ENCODE measurements at regions not wholly inside any gene's neighbourhood (a gene's known extent, or its start where the extent isn't known, plus 50 kb on each side); places are given as distances from the start of the nearest gene placed in this dataset.

- no peaks in the 10 kb centered on the region for H3K79me2 ChIP-seq (ENCODE audit: insufficient read depth, low read length)
- no peaks in the 10 kb centered on the region for H4K20me1 ChIP-seq (ENCODE audit: insufficient read depth, low read length)
- H3K4me2 ChIP-seq (ENCODE audit: low read depth, low read length), result no peak overlapping the region
- H2AFZ ChIP-seq (ENCODE audit: low read length), result no peak overlapping the region
- no TSS peak for BruUV-seq (replicated peaks)
- intact Hi-C loops (cut with micrococcal nuclease; ENCODE audit: unreplicated experiment), result no loop called here
- peaks cover 14% of the 10 kb centered on the region for H3K4me1 ChIP-seq (ENCODE audit: insufficient read depth, low read length)
- H3K27ac ChIP-seq (ENCODE audit: extremely low read length, insufficient read depth, low read length), result no peak overlapping the region
- H3K4me3 ChIP-seq (replicated peaks in 1 of 3; ENCODE audit: insufficient read depth in 1 of 3, low read depth in 2 of 3, low read length in 3 of 3), result no peak overlapping the region
- 80% methylated on average over 4 of the region's 4 CpGs for WGBS (ENCODE audit: low lambda C conversion rate)
- H3K9me3 ChIP-seq (ENCODE audit: low read length), result no peaks in the 10 kb centered on the region
- no peaks in the 10 kb centered on the region for H3K36me3 ChIP-seq (replicated peaks in 1 of 2; ENCODE audit: control insufficient read depth in 1 of 2, insufficient read depth in 2 of 2, low read length in 2 of 2)
- DNase-seq (ENCODE audit: low spot score) (no peak), FAIRE-seq (no peak), ATAC-seq (no peak)
- no peak for TF ChIP-seq KLF15 (CRISPR knock-in tag; IDR thresholded peaks at IDR 0.05; ENCODE audit: borderline replicate concordance)
- TF ChIP-seq AGO1 (IDR thresholded peaks at IDR 0.05; ENCODE audit: low read depth, low read length, poor library complexity, severe bottlenecking), result no peak
- peak; percentile 15; the same call in 1 of the 2 replicates for TF ChIP-seq MAFF (IDR thresholded peaks at IDR 0.05; ENCODE audit: low read depth, low read length)
- TF ChIP-seq MAFK (conservative IDR thresholded peaks at IDR 0.05 in 1 of 2, IDR thresholded peaks at IDR 0.05 in 1 of 2; ENCODE audit: low read length in 2 of 2), result peak in 1 of 2 experiments; percentile 34; a peak in 1 of 4 replicates
- in situ Hi-C loops (cut with HindIII; ENCODE audit: extremely low pct_ligation_motif_present, low pct_unique_long_range_greater_than_20kb), result no loop called here
- H3K9ac ChIP-seq (ENCODE audit: insufficient read depth, low read depth, low read length), result no peak overlapping the region
- POLR2A ChIA-PET, result no interaction called here
- H3K27me3 ChIP-seq (ENCODE audit: control insufficient read depth in 1 of 2, insufficient read depth in 2 of 2, low read length in 2 of 2), result no peaks in the 10 kb centered on the region
- CTCF ChIA-PET (ENCODE audit: low intra/inter-chr PET ratio, low total read pairs), result no interaction called here
These were observed 114.0 kb downstream of the FHIP1A start for GRCh38 chr4:151522866-151523519.

DNA sequence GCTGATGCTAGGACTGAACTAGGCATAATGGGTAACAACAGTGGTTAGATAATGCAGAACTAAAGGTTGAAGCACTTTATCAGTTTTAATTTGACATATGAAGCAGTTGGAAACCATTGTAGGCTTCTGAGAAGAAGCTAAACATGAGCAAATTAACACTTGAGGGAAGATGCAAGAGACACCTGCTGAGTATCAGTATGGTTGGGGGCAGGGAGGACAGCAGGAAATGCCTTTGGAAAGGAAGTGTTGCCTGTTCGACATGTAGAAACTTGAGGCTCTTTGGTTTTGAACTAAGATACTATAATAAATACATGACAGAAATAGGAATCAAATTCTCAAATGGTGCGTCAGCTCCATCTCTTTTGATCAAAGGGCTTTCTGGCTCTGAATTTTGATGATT lies 115.6 kb downstream of the FHIP1A start:
- Histone ChIP-seq H2AFZ (ENCODE audit: low read length) (no peak overlapping the region), H3K4me2 (ENCODE audit: low read depth, low read length) (no peak overlapping the region), H3K36me3 (replicated peaks in 1 of 2; ENCODE audit: control insufficient read depth in 1 of 2, insufficient read depth in 2 of 2, low read length in 2 of 2) (no peaks in the 10 kb centered on the region), H3K9me3 (ENCODE audit: low read length) (no peaks in the 10 kb centered on the region), H3K4me1 (ENCODE audit: insufficient read depth, low read length) (peaks cover 14% of the 10 kb centered on the region), H3K9ac (ENCODE audit: insufficient read depth, low read depth, low read length) (no peak overlapping the region), H4K20me1 (ENCODE audit: insufficient read depth, low read length) (no peaks in the 10 kb centered on the region), H3K79me2 (ENCODE audit: insufficient read depth, low read length) (no peaks in the 10 kb centered on the region), H3K27ac (ENCODE audit: extremely low read length, insufficient read depth, low read length) (no peak overlapping the region), H3K4me3 (replicated peaks in 1 of 3; ENCODE audit: insufficient read depth in 1 of 3, low read depth in 2 of 3, low read length in 3 of 3) (no peak overlapping the region), H3K27me3 (ENCODE audit: control insufficient read depth in 1 of 2, insufficient read depth in 2 of 2, low read length in 2 of 2) (no peaks in the 10 kb centered on the region)
- no peak for ATAC-seq
- ChIA-PET POLR2A (no interaction called here), CTCF (ENCODE audit: low intra/inter-chr PET ratio, low total read pairs) (no interaction called here)
- DNase-seq (ENCODE audit: low spot score), result no peak
- no peak for FAIRE-seq
- intact Hi-C loops (cut with micrococcal nuclease; ENCODE audit: unreplicated experiment), result no loop called here
- WGBS (ENCODE audit: low lambda C conversion rate), result 89% methylated on average over 2 of the region's 2 CpGs
- no TSS peak for BruUV-seq (replicated peaks)
- in situ Hi-C loops (cut with HindIII; ENCODE audit: extremely low pct_ligation_motif_present, low pct_unique_long_range_greater_than_20kb), result no loop called here
- TF ChIP-seq, protein P1, sequence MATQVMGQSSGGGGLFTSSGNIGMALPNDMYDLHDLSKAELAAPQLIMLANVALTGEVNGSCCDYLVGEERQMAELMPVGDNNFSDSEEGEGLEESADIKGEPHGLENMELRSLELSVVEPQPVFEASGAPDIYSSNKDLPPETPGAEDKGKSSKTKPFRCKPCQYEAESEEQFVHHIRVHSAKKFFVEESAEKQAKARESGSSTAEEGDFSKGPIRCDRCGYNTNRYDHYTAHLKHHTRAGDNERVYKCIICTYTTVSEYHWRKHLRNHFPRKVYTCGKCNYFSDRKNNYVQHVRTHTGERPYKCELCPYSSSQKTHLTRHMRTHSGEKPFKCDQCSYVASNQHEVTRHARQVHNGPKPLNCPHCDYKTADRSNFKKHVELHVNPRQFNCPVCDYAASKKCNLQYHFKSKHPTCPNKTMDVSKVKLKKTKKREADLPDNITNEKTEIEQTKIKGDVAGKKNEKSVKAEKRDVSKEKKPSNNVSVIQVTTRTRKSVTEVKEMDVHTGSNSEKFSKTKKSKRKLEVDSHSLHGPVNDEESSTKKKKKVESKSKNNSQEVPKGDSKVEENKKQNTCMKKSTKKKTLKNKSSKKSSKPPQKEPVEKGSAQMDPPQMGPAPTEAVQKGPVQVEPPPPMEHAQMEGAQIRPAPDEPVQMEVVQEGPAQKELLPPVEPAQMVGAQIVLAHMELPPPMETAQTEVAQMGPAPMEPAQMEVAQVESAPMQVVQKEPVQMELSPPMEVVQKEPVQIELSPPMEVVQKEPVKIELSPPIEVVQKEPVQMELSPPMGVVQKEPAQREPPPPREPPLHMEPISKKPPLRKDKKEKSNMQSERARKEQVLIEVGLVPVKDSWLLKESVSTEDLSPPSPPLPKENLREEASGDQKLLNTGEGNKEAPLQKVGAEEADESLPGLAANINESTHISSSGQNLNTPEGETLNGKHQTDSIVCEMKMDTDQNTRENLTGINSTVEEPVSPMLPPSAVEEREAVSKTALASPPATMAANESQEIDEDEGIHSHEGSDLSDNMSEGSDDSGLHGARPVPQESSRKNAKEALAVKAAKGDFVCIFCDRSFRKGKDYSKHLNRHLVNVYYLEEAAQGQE (IDR thresholded peaks at IDR 0.05; ENCODE audit: borderline replicate concordance in 1 of 2, low read depth in 1 of 2, low read length in 2 of 2), result no peak
- TF ChIP-seq ZFP37 (CRISPR knock-in tag; IDR thresholded peaks at IDR 0.05; ENCODE audit: borderline replicate concordance) (no peak), ZNF646 (CRISPR knock-in tag; IDR thresholded peaks at IDR 0.05) (no peak)
